ENCODE measurements at regions not wholly inside any gene's neighbourhood (a gene's known extent, or its start where the extent isn't known, plus 50 kb on each side); places are given as distances from the start of the nearest gene placed in this dataset.

GRCh38 chrX:39935411-39936064 is 162.2 kb downstream of the BCOR start:
- no peaks in the 10 kb centered on the region for H3K9me3 ChIP-seq (ENCODE audit: insufficient read depth, low read depth, low read length)
- no peak overlapping the region for H3K9ac ChIP-seq (ENCODE audit: low read depth, low read length)
- WGBS, result 67% methylated on average over 22 of the region's 22 CpGs
- no peaks in the 10 kb centered on the region for H3K36me3 ChIP-seq (ENCODE audit: insufficient read depth, low read length)
- no peaks in the 10 kb centered on the region for H3K4me1 ChIP-seq (ENCODE audit: insufficient read depth, low read length)
- no peaks in the 10 kb centered on the region for H3K27me3 ChIP-seq (ENCODE audit: insufficient read depth, low read length)
- no peak overlapping the region for H3K27ac ChIP-seq (ENCODE audit: low read depth, low read length)
- no peak overlapping the region for H3K4me3 ChIP-seq (ENCODE audit: low read length)

GRCh38 chrX:39936886-39937770 is 160.6 kb downstream of the BCOR start:
- Histone ChIP-seq H3K27ac (ENCODE audit: low read depth, low read length) (no peak overlapping the region), H3K9me3 (ENCODE audit: insufficient read depth, low read depth, low read length) (no peaks in the 10 kb centered on the region), H3K9ac (ENCODE audit: low read depth, low read length) (no peak overlapping the region), H3K4me1 (ENCODE audit: insufficient read depth, low read length) (no peaks in the 10 kb centered on the region), H3K27me3 (ENCODE audit: insufficient read depth, low read length) (no peaks in the 10 kb centered on the region), H3K4me3 (ENCODE audit: low read length) (no peak overlapping the region), H3K36me3 (ENCODE audit: insufficient read depth, low read length) (no peaks in the 10 kb centered on the region)
- WGBS, result 83% methylated on average over 18 of the region's 18 CpGs

GRCh38 chrX:39938466-39938865 is 159.3 kb downstream of the BCOR start:
- Histone ChIP-seq H3K9me3 (ENCODE audit: insufficient read depth, low read depth, low read length) (no peaks in the 10 kb centered on the region), H3K27ac (ENCODE audit: low read depth, low read length) (no peak overlapping the region), H3K4me3 (ENCODE audit: low read length) (no peak overlapping the region), H3K4me1 (ENCODE audit: insufficient read depth, low read length) (no peaks in the 10 kb centered on the region), H3K27me3 (ENCODE audit: insufficient read depth, low read length) (no peaks in the 10 kb centered on the region), H3K36me3 (ENCODE audit: insufficient read depth, low read length) (no peaks in the 10 kb centered on the region), H3K9ac (ENCODE audit: low read depth, low read length) (no peak overlapping the region)
- 85% methylated on average over 3 of the region's 6 CpGs for WGBS

- no peak overlapping the region for H3K27ac ChIP-seq (ENCODE audit: low read depth, low read length)
- no peak overlapping the region for H3K9ac ChIP-seq (ENCODE audit: low read depth, low read length)
- 100% methylated on average over 3 of the region's 3 CpGs for WGBS
- no peaks in the 10 kb centered on the region for H3K9me3 ChIP-seq (ENCODE audit: insufficient read depth, low read depth, low read length)
- no peaks in the 10 kb centered on the region for H3K27me3 ChIP-seq (ENCODE audit: insufficient read depth, low read length)
- no peaks in the 10 kb centered on the region for H3K36me3 ChIP-seq (ENCODE audit: insufficient read depth, low read length)
- no peaks in the 10 kb centered on the region for H3K4me1 ChIP-seq (ENCODE audit: insufficient read depth, low read length)
- no peak overlapping the region for H3K4me3 ChIP-seq (ENCODE audit: low read length)
These were observed 158.1 kb downstream of the BCOR start for GRCh38 chrX:39939678-39940077.

GRCh38 chrX:39941332-39941920 is 156.3 kb downstream of the BCOR start:
- Histone ChIP-seq H3K27me3 (ENCODE audit: insufficient read depth, low read length) (no peaks in the 10 kb centered on the region), H3K36me3 (ENCODE audit: insufficient read depth, low read length) (no peaks in the 10 kb centered on the region), H3K4me1 (ENCODE audit: insufficient read depth, low read length) (no peaks in the 10 kb centered on the region), H3K4me3 (ENCODE audit: low read length) (no peak overlapping the region), H3K27ac (ENCODE audit: low read depth, low read length) (peak overlapping the region; percentile 60; the same call in 1 of the 2 replicates), H3K9me3 (ENCODE audit: insufficient read depth, low read depth, low read length) (no peaks in the 10 kb centered on the region), H3K9ac (ENCODE audit: low read depth, low read length) (no peak overlapping the region)
- 51% methylated on average over 6 of the region's 6 CpGs for WGBS

- WGBS, result 93% methylated on average over 6 of the region's 6 CpGs
- Histone ChIP-seq H3K9me3 (ENCODE audit: insufficient read depth, low read depth, low read length) (no peaks in the 10 kb centered on the region), H3K4me1 (ENCODE audit: insufficient read depth, low read length) (peaks cover 4% of the 10 kb centered on the region; the same call in 1 of the 2 replicates), H3K9ac (ENCODE audit: low read depth, low read length) (no peak overlapping the region), H3K27ac (ENCODE audit: low read depth, low read length) (no peak overlapping the region), H3K4me3 (ENCODE audit: low read length) (no peak overlapping the region), H3K27me3 (ENCODE audit: insufficient read depth, low read length) (no peaks in the 10 kb centered on the region), H3K36me3 (ENCODE audit: insufficient read depth, low read length) (no peaks in the 10 kb centered on the region)
These were observed 153.3 kb downstream of the BCOR start for GRCh38 chrX:39944416-39944815.

GRCh38 chrX:39945709-39946108 is 152.0 kb downstream of the BCOR start:
- no peaks in the 10 kb centered on the region for H3K36me3 ChIP-seq (ENCODE audit: insufficient read depth, low read length)
- H3K9me3 ChIP-seq (ENCODE audit: insufficient read depth, low read depth, low read length), result no peaks in the 10 kb centered on the region
- H3K27ac ChIP-seq (ENCODE audit: low read depth, low read length), result no peak overlapping the region
- no peaks in the 10 kb centered on the region for H3K27me3 ChIP-seq (ENCODE audit: insufficient read depth, low read length)
- H3K9ac ChIP-seq (ENCODE audit: low read depth, low read length), result no peak overlapping the region
- no peak overlapping the region for H3K4me3 ChIP-seq (ENCODE audit: low read length)
- H3K4me1 ChIP-seq (ENCODE audit: insufficient read depth, low read length), result peaks cover 4% of the 10 kb centered on the region; the same call in 1 of the 2 replicates

GRCh38 chrX:39946822-39947221 is 150.9 kb downstream of the BCOR start:
- no peak overlapping the region for H3K9ac ChIP-seq (ENCODE audit: low read depth, low read length)
- WGBS, result 65% methylated on average over 4 of the region's 4 CpGs

GRCh38 chrX:39948582-39948981 is 149.2 kb downstream of the BCOR start:
- no peaks in the 10 kb centered on the region for H3K27me3 ChIP-seq (ENCODE audit: insufficient read depth, low read length)
- no peak overlapping the region for H3K27ac ChIP-seq (ENCODE audit: low read depth, low read length)
- WGBS, result 41% methylated on average over 9 of the region's 11 CpGs
- no peak overlapping the region for H3K9ac ChIP-seq (ENCODE audit: low read depth, low read length)
- no peak overlapping the region for H3K4me3 ChIP-seq (ENCODE audit: low read length)
- H3K4me1 ChIP-seq (ENCODE audit: insufficient read depth, low read length), result peaks cover 4% of the 10 kb centered on the region
- H3K36me3 ChIP-seq (ENCODE audit: insufficient read depth, low read length), result no peaks in the 10 kb centered on the region
- no peaks in the 10 kb centered on the region for H3K9me3 ChIP-seq (ENCODE audit: insufficient read depth, low read depth, low read length)

More at GRCh38 chrX:39946822-39947221, 150.9 kb downstream of the BCOR start:
- Histone ChIP-seq H3K27ac (ENCODE audit: low read depth, low read length) (no peak overlapping the region), H3K4me3 (ENCODE audit: low read length) (no peak overlapping the region), H3K36me3 (ENCODE audit: insufficient read depth, low read length) (no peaks in the 10 kb centered on the region), H3K27me3 (ENCODE audit: insufficient read depth, low read length) (no peaks in the 10 kb centered on the region), H3K9me3 (ENCODE audit: insufficient read depth, low read depth, low read length) (no peaks in the 10 kb centered on the region), H3K4me1 (ENCODE audit: insufficient read depth, low read length) (peaks cover 4% of the 10 kb centered on the region; the same call in 1 of the 2 replicates)

- no peak overlapping the region for H3K4me3 ChIP-seq (ENCODE audit: low read length)
- peaks cover 14% of the 10 kb centered on the region for H3K4me1 ChIP-seq (ENCODE audit: insufficient read depth, low read length)
- H3K9me3 ChIP-seq (ENCODE audit: insufficient read depth, low read depth, low read length), result no peaks in the 10 kb centered on the region
- H3K9ac ChIP-seq (ENCODE audit: low read depth, low read length), result no peak overlapping the region
- no peaks in the 10 kb centered on the region for H3K27me3 ChIP-seq (ENCODE audit: insufficient read depth, low read length)
- H3K36me3 ChIP-seq (ENCODE audit: insufficient read depth, low read length), result no peaks in the 10 kb centered on the region
- H3K27ac ChIP-seq (ENCODE audit: low read depth, low read length), result no peak overlapping the region
- WGBS, result 97% methylated on average over 3 of the region's 3 CpGs
These were observed 147.6 kb downstream of the BCOR start for GRCh38 chrX:39950018-39950688.

GRCh38 chrX:39952989-39953388 is 144.8 kb downstream of the BCOR start:
- no peak overlapping the region for H3K27ac ChIP-seq (ENCODE audit: low read depth, low read length)
- H3K27me3 ChIP-seq (ENCODE audit: insufficient read depth, low read length), result no peaks in the 10 kb centered on the region
- no peak overlapping the region for H3K4me3 ChIP-seq (ENCODE audit: low read length)
- no peaks in the 10 kb centered on the region for H3K9me3 ChIP-seq (ENCODE audit: insufficient read depth, low read depth, low read length)
- peaks cover 18% of the 10 kb centered on the region for H3K4me1 ChIP-seq (ENCODE audit: insufficient read depth, low read length)
- WGBS, result 92% methylated on average over 2 of the region's 3 CpGs
- H3K9ac ChIP-seq (ENCODE audit: low read depth, low read length), result no peak overlapping the region
- no peaks in the 10 kb centered on the region for H3K36me3 ChIP-seq (ENCODE audit: insufficient read depth, low read length)

All from HUES64 (cell line).